Middle frontal gyrus (tissue), 1 donor: ENCODE measurements at regions not wholly inside any gene's neighbourhood (a gene's known extent, or its start where the extent isn't known, plus 50 kb on each side); places are given as distances from the start of the nearest gene placed in this dataset.
"Not testable (repeated sequence)": the region's sequence is repeated elsewhere in the genome, so short reads cannot be mapped to it uniquely, and the experiment has no call there.

Experiments
- DNase-seq: peaks from one replicate; pipeline ENCODE4 v3.0.0-alpha.2; 2015; ENCODE audit warnings: low spot score; ENCODE audit errors: extremely low spot score

- DNase-seq, result not testable (repeated sequence)
These were observed 161.4 kb downstream of the SYT15 start for GRCh38 chr10:46740368-46740767.

GRCh38 chr10:46749003-46749402, 162.2 kb upstream of the PTPN20 start:
- not testable (repeated sequence) for DNase-seq

GRCh38 chr10:46749470-46749869, 161.8 kb upstream of the PTPN20 start:
- DNase-seq, result not testable (repeated sequence)

GRCh38 chr10:46753763-46754162, 157.5 kb upstream of the PTPN20 start:
- DNase-seq, result not testable (repeated sequence)

GRCh38 chr10:46761471-46761870, 149.8 kb upstream of the PTPN20 start:
- DNase-seq, result not testable (repeated sequence)

GRCh38 chr10:46768515-46769291, 142.5 kb upstream of the PTPN20 start:
- not testable (repeated sequence) for DNase-seq

- not testable (repeated sequence) for DNase-seq
These were observed 137.9 kb upstream of the PTPN20 start for GRCh38 chr10:46773178-46773896.

- DNase-seq, result not testable (repeated sequence)
These were observed 137.4 kb upstream of the PTPN20 start for GRCh38 chr10:46773897-46774236.

DNA sequence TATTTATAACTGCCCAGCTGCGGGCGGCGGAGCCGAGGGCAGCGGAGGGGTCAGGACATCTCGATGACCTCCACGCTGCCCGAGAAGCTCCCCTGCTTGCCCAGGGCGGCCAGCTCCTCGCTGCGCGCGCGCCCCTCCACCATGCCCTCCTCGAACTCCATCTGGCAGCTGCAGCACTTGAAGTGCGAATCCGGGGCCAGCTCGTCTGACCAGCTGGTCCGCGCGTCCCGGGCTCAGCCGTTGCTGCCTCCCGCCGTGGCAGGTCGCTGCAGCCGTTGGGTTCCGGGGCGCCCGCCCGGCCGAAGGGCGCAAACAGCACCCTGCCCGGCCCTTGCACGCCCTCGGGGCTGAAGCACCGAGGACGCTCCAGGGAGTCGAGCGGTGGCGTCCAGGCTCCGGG, 136.9 kb upstream of the PTPN20 start:
- not testable (repeated sequence) for DNase-seq

GRCh38 chr10:46774945-46775667, 136.1 kb upstream of the PTPN20 start:
- DNase-seq, result not testable (repeated sequence)

GRCh38 chr10:46775668-46776059, 135.6 kb upstream of the PTPN20 start:
- DNase-seq, result not testable (repeated sequence)

GRCh38 chr10:46779571-46779970, 131.7 kb upstream of the PTPN20 start:
- not testable (repeated sequence) for DNase-seq

GRCh38 chr10:46780164-46780563, 131.1 kb upstream of the PTPN20 start:
- DNase-seq, result not testable (repeated sequence)

DNA sequence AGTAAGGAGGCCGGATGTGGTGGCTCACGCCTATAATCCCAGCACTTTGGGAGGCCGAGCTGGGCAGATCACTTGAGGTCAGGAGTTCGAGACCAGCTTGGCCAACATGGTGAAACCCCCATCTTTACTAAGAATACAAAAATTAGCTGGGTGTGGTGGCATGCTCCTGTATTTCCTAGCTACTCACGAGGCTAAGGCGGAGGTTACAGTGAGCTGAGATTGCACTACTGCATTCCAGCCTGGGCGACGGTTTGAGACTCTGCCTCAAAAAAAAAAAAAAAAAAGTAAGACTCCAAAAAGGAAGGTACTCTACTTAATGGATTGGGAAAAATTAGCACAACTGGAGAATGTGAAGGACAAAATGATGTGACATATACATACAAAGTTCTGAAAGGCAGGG, 130.2 kb upstream of the PTPN20 start:
- not testable (repeated sequence) for DNase-seq

DNA sequence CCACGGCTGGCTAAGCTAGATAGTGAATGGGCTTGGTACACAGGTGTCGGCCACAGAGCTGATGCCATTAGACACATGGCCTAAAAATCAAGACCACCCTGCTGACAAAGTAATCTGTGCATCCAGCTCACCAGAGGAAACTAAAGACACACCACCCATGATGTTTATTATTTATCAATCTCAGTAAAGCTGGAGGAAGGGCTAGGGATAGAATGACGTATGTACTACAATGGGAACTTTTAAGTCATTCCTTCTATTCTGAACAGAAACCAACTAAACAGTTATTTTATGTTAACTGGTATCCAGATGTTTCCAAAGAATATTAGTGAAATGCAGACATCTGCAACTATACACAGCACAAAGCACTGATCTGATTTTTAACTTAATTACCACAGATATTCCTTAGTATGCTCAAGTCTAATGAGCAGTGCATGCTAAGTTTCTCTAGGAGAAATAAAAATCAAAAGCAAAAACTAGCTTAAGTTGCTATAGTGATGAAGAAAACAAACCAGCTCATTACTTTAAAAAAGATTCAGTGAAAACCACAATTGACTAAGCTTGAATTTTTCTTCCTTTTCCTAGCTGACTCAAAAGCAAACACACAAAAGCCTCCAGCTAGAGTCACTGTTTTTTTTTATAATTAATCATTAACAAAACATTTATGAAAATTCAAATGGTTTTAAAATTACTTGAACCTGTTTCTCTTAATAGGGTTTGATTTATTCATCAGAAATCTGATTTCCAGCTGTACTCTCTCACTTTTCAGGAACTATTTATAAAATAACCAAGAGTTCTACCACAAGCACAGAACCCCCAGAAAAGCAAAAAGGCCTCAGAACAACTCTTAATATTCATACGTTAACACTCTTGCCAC, 129.0 kb upstream of the PTPN20 start:
- not testable (repeated sequence) for DNase-seq

- not testable (repeated sequence) for DNase-seq
These were observed 126.6 kb upstream of the PTPN20 start for GRCh38 chr10:46784665-46785064.

DNA sequence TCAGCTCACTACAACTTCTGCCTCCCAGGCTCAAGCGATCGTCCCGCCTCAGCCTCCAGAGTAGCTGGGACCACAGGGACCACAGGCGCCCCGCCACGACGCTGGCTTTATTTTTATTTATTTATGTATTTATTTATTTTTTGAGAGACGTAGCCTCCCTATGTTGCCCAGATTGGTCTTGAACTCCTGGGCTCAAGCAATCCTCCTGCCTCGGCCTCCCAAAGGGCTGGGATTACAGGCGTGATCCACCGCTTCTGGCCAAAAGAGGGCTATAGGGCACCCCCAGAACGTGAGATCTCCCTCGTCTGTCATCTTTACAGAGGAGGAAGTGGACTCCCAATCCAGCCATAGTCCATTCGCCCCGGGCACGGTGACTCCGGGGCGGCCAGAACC, 125.1 kb upstream of the PTPN20 start:
- DNase-seq, result not testable (repeated sequence)

- peak; percentile 64 for DNase-seq
These were observed 124.5 kb upstream of the PTPN20 start for GRCh38 chr10:46786518-46787320.

- no peak for DNase-seq
These were observed 124.0 kb upstream of the PTPN20 start for GRCh38 chr10:46787321-46787615.

DNA sequence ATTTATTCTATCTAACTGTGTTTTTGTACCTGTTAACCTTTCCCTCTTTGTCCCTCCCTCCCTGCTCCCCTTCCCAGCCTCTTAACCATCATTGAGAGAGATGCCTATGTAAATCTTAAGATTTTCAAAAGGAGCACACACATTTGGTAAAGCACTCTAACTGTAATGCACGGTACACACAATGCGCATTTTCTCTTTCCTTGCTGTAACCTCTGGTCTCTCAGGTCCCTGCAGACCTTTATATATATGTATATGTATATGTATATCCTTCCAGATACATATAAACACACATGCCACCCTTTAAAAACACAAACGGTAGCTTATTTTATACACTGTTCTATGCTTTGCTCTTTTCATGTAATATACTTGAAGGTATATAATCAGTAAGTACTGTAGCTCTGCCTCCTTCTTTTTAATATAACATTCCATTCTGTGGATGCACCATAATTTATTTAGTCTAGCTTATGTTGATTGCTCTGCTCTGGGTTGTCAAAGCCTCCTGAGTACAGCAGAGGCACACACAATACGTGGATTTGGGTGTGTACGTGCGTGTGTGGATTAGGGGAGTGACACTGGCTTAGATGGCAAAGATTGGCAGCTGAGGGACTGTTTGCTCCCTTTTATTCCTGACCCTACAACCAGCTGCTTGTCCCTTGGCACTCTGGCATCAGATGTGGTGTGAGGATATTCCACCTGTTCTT, 118.4 kb upstream of the PTPN20 start:
- DNase-seq, result not testable (repeated sequence)
